ENCODE measurements at regions not wholly inside any gene's neighbourhood (a gene's known extent, or its start where the extent isn't known, plus 50 kb on each side); places are given as distances from the start of the nearest gene placed in this dataset.

DNA sequence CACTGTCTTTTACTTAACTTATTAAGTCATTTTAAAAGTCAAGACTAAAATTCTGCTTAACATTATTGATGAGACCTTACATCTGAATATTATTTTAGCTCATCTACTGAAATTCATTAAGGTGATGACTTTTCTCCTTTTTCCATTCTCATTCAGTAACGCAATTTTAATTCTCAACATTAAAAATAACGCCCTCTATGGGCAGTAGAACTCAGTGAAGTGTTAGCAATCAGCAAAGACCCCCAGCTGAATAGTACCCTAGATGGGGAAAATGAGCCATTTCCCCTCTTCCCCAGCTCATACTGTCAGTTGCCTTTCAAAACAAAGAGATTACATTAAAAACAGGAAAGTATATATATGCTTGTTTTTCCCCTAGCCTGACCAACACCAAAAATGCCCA, 203.3 kb downstream of the NR4A2 start:
- H3K9me3 ChIP-seq (ENCODE audit: control insufficient read depth, insufficient read depth, low read length) = no peaks in the 10 kb centered on the region
- H3K9me2 ChIP-seq (replicated peaks; ENCODE audit: control insufficient read depth, low read length) = no peaks in the 10 kb centered on the region
- H3K36me3 ChIP-seq (ENCODE audit: control insufficient read depth, low read length) = no peaks in the 10 kb centered on the region
- no peaks in the 10 kb centered on the region for H3K79me2 ChIP-seq (ENCODE audit: control insufficient read depth, low read length)
- H3K27ac ChIP-seq (ENCODE audit: low read depth, low read length) = no peak overlapping the region
- H3K27me3 ChIP-seq (ENCODE audit: control insufficient read depth, low read length) = no peaks in the 10 kb centered on the region
- peak; percentile 51 for TF ChIP-seq CTCF (IDR thresholded peaks at IDR 0.05; ENCODE audit: low read depth, low read length, poor library complexity, severe bottlenecking)
- TF ChIP-seq EZH2phosphoT487 (IDR thresholded peaks at IDR 0.05; ENCODE audit: borderline replicate concordance, low read length) = no peak
- no peaks in the 10 kb centered on the region for H3K4me1 ChIP-seq (ENCODE audit: control insufficient read depth, low read length)
- H3K4me3 ChIP-seq (ENCODE audit: low read length) = no peak overlapping the region
- no peaks in the 10 kb centered on the region for H3F3A ChIP-seq (ENCODE audit: control insufficient read depth, insufficient read depth)
- no peak overlapping the region for H3K4me2 ChIP-seq (ENCODE audit: low read length)
- no peaks in the 10 kb centered on the region for H4K20me1 ChIP-seq (ENCODE audit: control insufficient read depth, insufficient read depth, low read depth, low read length)

- Histone ChIP-seq H3K4me1 (ENCODE audit: control insufficient read depth, low read length) (no peaks in the 10 kb centered on the region), H3K36me3 (ENCODE audit: control insufficient read depth, low read length) (no peaks in the 10 kb centered on the region), H4K20me1 (ENCODE audit: control insufficient read depth, insufficient read depth, low read depth, low read length) (no peaks in the 10 kb centered on the region), H3K27ac (ENCODE audit: low read depth, low read length) (no peak overlapping the region), H3F3A (ENCODE audit: control insufficient read depth, insufficient read depth) (no peaks in the 10 kb centered on the region), H3K4me3 (ENCODE audit: low read length) (no peak overlapping the region), H3K9me2 (replicated peaks; ENCODE audit: control insufficient read depth, low read length) (no peaks in the 10 kb centered on the region), H3K4me2 (ENCODE audit: low read length) (no peak overlapping the region), H3K27me3 (ENCODE audit: control insufficient read depth, low read length) (no peaks in the 10 kb centered on the region), H3K9me3 (ENCODE audit: control insufficient read depth, insufficient read depth, low read length) (no peaks in the 10 kb centered on the region), H3K79me2 (ENCODE audit: control insufficient read depth, low read length) (no peaks in the 10 kb centered on the region)
- TF ChIP-seq CTCF (IDR thresholded peaks at IDR 0.05; ENCODE audit: low read depth, low read length, poor library complexity, severe bottlenecking) (no peak), EZH2phosphoT487 (IDR thresholded peaks at IDR 0.05; ENCODE audit: borderline replicate concordance, low read length) (no peak)
Measured at GRCh38 chr2:156125018-156125417, 207.5 kb downstream of the NR4A2 start.

DNA sequence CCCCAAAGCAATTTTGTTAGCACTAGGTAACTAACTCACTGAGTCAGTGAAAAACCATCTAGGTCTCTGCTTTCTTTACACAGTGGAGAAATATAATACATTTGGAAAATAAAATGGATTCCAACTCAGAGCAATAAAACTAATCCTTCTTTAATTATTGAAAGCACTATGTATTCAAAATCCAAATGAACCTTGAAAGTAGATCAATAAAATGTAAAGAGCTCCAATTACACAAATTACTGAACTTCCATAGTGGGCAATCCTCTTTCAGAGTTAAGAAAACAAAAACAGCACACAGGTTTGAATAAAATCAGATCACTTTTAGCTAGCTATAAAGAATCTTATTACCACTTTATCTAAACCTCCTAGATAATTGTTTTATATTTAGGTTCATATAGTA, 208.1 kb downstream of the NR4A2 start:
- H4K20me1 ChIP-seq (ENCODE audit: control insufficient read depth, insufficient read depth, low read depth, low read length) = no peaks in the 10 kb centered on the region
- H3K9me2 ChIP-seq (replicated peaks; ENCODE audit: control insufficient read depth, low read length) = no peaks in the 10 kb centered on the region
- H3K79me2 ChIP-seq (ENCODE audit: control insufficient read depth, low read length) = no peaks in the 10 kb centered on the region
- H3K4me1 ChIP-seq (ENCODE audit: control insufficient read depth, low read length) = no peaks in the 10 kb centered on the region
- no peaks in the 10 kb centered on the region for H3K9me3 ChIP-seq (ENCODE audit: control insufficient read depth, insufficient read depth, low read length)
- no peaks in the 10 kb centered on the region for H3K36me3 ChIP-seq (ENCODE audit: control insufficient read depth, low read length)
- no peak overlapping the region for H3K27ac ChIP-seq (ENCODE audit: low read depth, low read length)
- no peaks in the 10 kb centered on the region for H3K27me3 ChIP-seq (ENCODE audit: control insufficient read depth, low read length)
- H3K4me2 ChIP-seq (ENCODE audit: low read length) = no peak overlapping the region
- H3K4me3 ChIP-seq (ENCODE audit: low read length) = no peak overlapping the region
- TF ChIP-seq EZH2phosphoT487 (IDR thresholded peaks at IDR 0.05; ENCODE audit: borderline replicate concordance, low read length) (no peak), CTCF (IDR thresholded peaks at IDR 0.05; ENCODE audit: low read depth, low read length, poor library complexity, severe bottlenecking) (no peak)
- no peaks in the 10 kb centered on the region for H3F3A ChIP-seq (ENCODE audit: control insufficient read depth, insufficient read depth)

Measured in DOHH2 (cell line).